ENCODE measurements at regions not wholly inside any gene's neighbourhood (a gene's known extent, or its start where the extent isn't known, plus 50 kb on each side); places are given as distances from the start of the nearest gene placed in this dataset.

- Mint-ChIP-seq H3K36me3 (no peaks in the 10 kb centered on the region), H3K4me3 (no peak overlapping the region), H3K4me1 (no peaks in the 10 kb centered on the region), H3K27me3 (ENCODE audit: low read depth) (no peaks in the 10 kb centered on the region), H3K27ac (no peak overlapping the region), H3K9me3 (no peaks in the 10 kb centered on the region)
- POLR2A ChIA-PET, result no interaction called here
- DNase-seq (ENCODE audit: low spot score) (no peak), ATAC-seq (no peak)
- CTCF ChIA-PET, result interaction anchor here (2.1 kb wide), 1 partner anchor 25 kb away, joined by 6 read pairs; no protein-coding TSS in a partner anchor
- TF ChIP-seq NR3C1 (CRISPR knock-in tag; conservative IDR thresholded peaks at IDR 0.05; ENCODE audit: low read depth) (no peak), ZNF425 (CRISPR knock-in tag; conservative IDR thresholded peaks at IDR 0.05) (no peak), RORB (CRISPR knock-in tag; IDR thresholded peaks at IDR 0.05) (no peak), PRDM15 (CRISPR knock-in tag; IDR thresholded peaks at IDR 0.05) (no peak), TCF7 (CRISPR knock-in tag; IDR thresholded peaks at IDR 0.05; ENCODE audit: low read depth) (no peak), ZNF423 (CRISPR knock-in tag; IDR thresholded peaks at IDR 0.05) (no peak), ZNF219 (CRISPR knock-in tag; IDR thresholded peaks at IDR 0.05; ENCODE audit: borderline replicate concordance) (no peak), CDX4 (CRISPR knock-in tag; IDR thresholded peaks at IDR 0.05; ENCODE audit: borderline replicate concordance) (no peak), ZNF232 (CRISPR knock-in tag; IDR thresholded peaks at IDR 0.05) (no peak), PRRX2 (CRISPR knock-in tag; IDR thresholded peaks at IDR 0.05) (no peak), MAX (CRISPR knock-in tag; IDR thresholded peaks at IDR 0.05) (no peak), NR1H2 (CRISPR knock-in tag; IDR thresholded peaks at IDR 0.05) (no peak), ZMAT4 (CRISPR knock-in tag; IDR thresholded peaks at IDR 0.05) (no peak), PREB (CRISPR knock-in tag; IDR thresholded peaks at IDR 0.05; ENCODE audit: borderline replicate concordance) (no peak), ERG (CRISPR knock-in tag; IDR thresholded peaks at IDR 0.05) (no peak), IRF1 (CRISPR knock-in tag; IDR thresholded peaks at IDR 0.05) (no peak), ZBTB43 (CRISPR knock-in tag; IDR thresholded peaks at IDR 0.05) (no peak)
These were observed 119.1 kb upstream of the GALNT2 start for GRCh38 chr1:229947968-229948367.
